Esophagus squamous epithelium (tissue), 4 donors: ENCODE measurements at regions not wholly inside any gene's neighbourhood (a gene's known extent, or its start where the extent isn't known, plus 50 kb on each side); places are given as distances from the start of the nearest gene placed in this dataset.

Experiments
- CTCF ChIP-seq, 6 experiments: fragments of 450-650 bp in 4 of 6; fragments of 200-600 bp in 2 of 6; sonication (generic) in 2 of 6; IDR thresholded peaks; one replicate each; pipeline ENCODE4 v1.5.1; 2016 to 2019; ENCODE audit warnings: antibody characterized with exemption in 6 of 6, mild to moderate bottlenecking in 4 of 6, moderate library complexity in 4 of 6
- POLR2A ChIP-seq, 4 donors: fragments of 450-650 bp; IDR thresholded peaks; one replicate each; pipeline ENCODE4 v1.6.1; 2017; ENCODE audit warnings: antibody characterized with exemption in 4 of 4, mild to moderate bottlenecking in 4 of 4, moderate library complexity in 3 of 4

- TF ChIP-seq CTCF (IDR thresholded peaks at IDR 0.05) (no peak), POLR2A (IDR thresholded peaks at IDR 0.05) (no peak)
These were observed 561.3 kb downstream of the DHX35 start for GRCh38 chr20:39523405-39523804.
